Spleen (tissue), 11 donors: ENCODE measurements at regions not wholly inside any gene's neighbourhood (a gene's known extent, or its start where the extent isn't known, plus 50 kb on each side); places are given as distances from the start of the nearest gene placed in this dataset.

ENCODE experiments used
- DNase-seq: peaks from one replicate; pipeline ENCODE4 v3.0.0-alpha.2; 2020
- H3K27ac ChIP-seq, 8 donors: fragments of 200-600 bp; sonication (generic) in 7 of 8; 1 replicate in 4 of 8; 2 replicates in 4 of 8; pipeline versions ENCODE4 v1.5.0 to v1.8.0; 2016 to 2021; ENCODE audit warnings: inconsistent platforms in 4 of 8, mild to moderate bottlenecking in 4 of 8, moderate library complexity in 1 of 8
- H3K27me3 ChIP-seq, 7 donors: fragments of 200-600 bp; sonication (generic) in 6 of 7; replicated peaks in 1 of 7; 1 replicate in 4 of 7; 2 replicates in 3 of 7; pipeline versions ENCODE4 v1.5.0 to v1.8.0; 2016 to 2021; ENCODE audit warnings: inconsistent platforms in 3 of 7, mild to moderate bottlenecking in 1 of 7
- H3K36me3 ChIP-seq, 6 donors: fragments of 200-600 bp; sonication (generic) in 5 of 6; 1 replicate in 4 of 6; 2 replicates in 2 of 6; pipeline versions ENCODE4 v1.5.0 to v1.8.0; 2016 to 2021; ENCODE audit warnings: inconsistent platforms in 2 of 6
- H3K4me1 ChIP-seq, 6 donors: fragments of 200-600 bp; sonication (generic) in 5 of 6; 1 replicate in 3 of 6; 2 replicates in 3 of 6; pipeline versions ENCODE4 v1.5.0 to v1.8.0; 2016 to 2021; ENCODE audit warnings: inconsistent platforms in 3 of 6
- H3K4me3 ChIP-seq, 8 donors: fragments of 200-600 bp; sonication (generic) in 7 of 8; 1 replicate in 4 of 8; 2 replicates in 4 of 8; pipeline versions ENCODE4 v1.5.0 to v1.8.0; 2016 to 2021; ENCODE audit warnings: inconsistent platforms in 4 of 8, mild to moderate bottlenecking in 4 of 8, moderate library complexity in 2 of 8
- H3K9me3 ChIP-seq, 8 donors: fragments of 200-600 bp; sonication (generic) in 7 of 8; 1 replicate in 4 of 8; 2 replicates in 4 of 8; pipeline versions ENCODE4 v1.5.0 to v1.8.0; 2016 to 2021; ENCODE audit warnings: inconsistent platforms in 4 of 8
- POLR2A ChIP-seq, 3 donors: fragments of 450-650 bp; IDR thresholded peaks; one replicate each; pipeline ENCODE4 v1.5.1; 2017; ENCODE audit warnings: antibody characterized with exemption in 3 of 3, mild to moderate bottlenecking in 1 of 3
- POLR2AphosphoS5 ChIP-seq, 3 donors: sonication (generic); formaldehyde crosslinking; IDR thresholded peaks; one replicate each; pipeline ENCODE4 v1.5.1; 2017; ENCODE audit warnings: antibody characterized with exemption in 3 of 3
- WGBS, 5 donors: extraction: QIAGEN DNeasy Blood & Tissue Kit in 3 of 5; methylation state at CpG; one replicate each; pipeline versions ENCODE4 v1.1.5 to v1.1.7; 2013 to 2018; 5-methylcytosine and 5-hydroxymethylcytosine counted together
- intact Hi-C: fragments of 100-400 bp; cut with DNase I; formaldehyde crosslinking; loops from one replicate; pipeline ENCODE4 v1.15.0; 2023; ENCODE audit warnings: low total_unique reads
- TF ChIP-seq, protein P1 (sequence below), 11 experiments: fragments of 200-600 bp in 7 of 11; fragments of 450-650 bp in 4 of 11; sonication (generic) in 4 of 11; IDR thresholded peaks in 8 of 11; conservative IDR thresholded peaks in 3 of 11; 1 replicate in 7 of 11; 2 replicates in 4 of 11; pipeline versions ENCODE4 v1.4.0 to v1.8.0; 2016 to 2021; ENCODE audit warnings: antibody characterized with exemption in 11 of 11, inconsistent platforms in 4 of 11, mild to moderate bottlenecking in 1 of 11
- donor health status: healthy with polysubstance abuse.
- donor health status: DM: no; HTN: no; CAD: no; lungs with moderate emphysema.
- donor health status: DM: no; HTN: no; CAD: no.
- donor health status: Bipolar disorder and iron deficiency.
- donor health status: healthy.
- donor health status: DM: no; HTN: no; CAD: no.
- donor health status: DM: yes; HTN: yes; CAD: no.

DNA sequence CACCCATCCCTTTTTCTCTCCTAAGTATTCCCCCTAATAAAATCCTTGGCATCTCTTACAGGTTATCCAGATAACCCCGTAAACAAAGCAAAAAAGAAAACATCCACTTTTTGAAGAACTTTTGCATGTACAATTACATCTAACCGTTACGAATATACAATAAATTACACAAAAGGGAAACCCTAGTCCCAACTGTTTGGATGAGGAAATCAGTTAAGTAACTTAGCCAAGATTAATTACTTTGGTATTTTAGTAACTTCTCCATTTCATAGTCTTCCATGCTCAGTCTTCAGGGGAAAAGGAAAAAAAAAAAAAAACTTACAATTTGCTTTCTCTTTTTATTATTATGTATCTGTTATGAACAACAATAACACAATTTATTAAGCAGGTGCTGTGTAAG lies 212.9 kb downstream of the ACTL7B start:
- Histone ChIP-seq H3K36me3 (no peaks in the 10 kb centered on the region), H3K4me1 (no peaks in the 10 kb centered on the region), H3K27me3 (no peaks in the 10 kb centered on the region), H3K9me3 (no peaks in the 10 kb centered on the region), H3K4me3 (no peak overlapping the region), H3K27ac (no peak overlapping the region)
- WGBS, 5 donors = 38 to 61% (median 49%) methylated on average over 3 of the region's 3 CpGs
- intact Hi-C loops = no loop called here
- TF ChIP-seq POLR2A (IDR thresholded peaks at IDR 0.05) (no peak), POLR2AphosphoS5 (IDR thresholded peaks at IDR 0.05) (no peak)
- TF ChIP-seq, protein P1, sequence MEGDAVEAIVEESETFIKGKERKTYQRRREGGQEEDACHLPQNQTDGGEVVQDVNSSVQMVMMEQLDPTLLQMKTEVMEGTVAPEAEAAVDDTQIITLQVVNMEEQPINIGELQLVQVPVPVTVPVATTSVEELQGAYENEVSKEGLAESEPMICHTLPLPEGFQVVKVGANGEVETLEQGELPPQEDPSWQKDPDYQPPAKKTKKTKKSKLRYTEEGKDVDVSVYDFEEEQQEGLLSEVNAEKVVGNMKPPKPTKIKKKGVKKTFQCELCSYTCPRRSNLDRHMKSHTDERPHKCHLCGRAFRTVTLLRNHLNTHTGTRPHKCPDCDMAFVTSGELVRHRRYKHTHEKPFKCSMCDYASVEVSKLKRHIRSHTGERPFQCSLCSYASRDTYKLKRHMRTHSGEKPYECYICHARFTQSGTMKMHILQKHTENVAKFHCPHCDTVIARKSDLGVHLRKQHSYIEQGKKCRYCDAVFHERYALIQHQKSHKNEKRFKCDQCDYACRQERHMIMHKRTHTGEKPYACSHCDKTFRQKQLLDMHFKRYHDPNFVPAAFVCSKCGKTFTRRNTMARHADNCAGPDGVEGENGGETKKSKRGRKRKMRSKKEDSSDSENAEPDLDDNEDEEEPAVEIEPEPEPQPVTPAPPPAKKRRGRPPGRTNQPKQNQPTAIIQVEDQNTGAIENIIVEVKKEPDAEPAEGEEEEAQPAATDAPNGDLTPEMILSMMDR (IDR thresholded peaks at IDR 0.05 in 8 of 11, conservative IDR thresholded peaks at IDR 0.05 in 3 of 11) = no peak
- DNase-seq = no peak

DNA sequence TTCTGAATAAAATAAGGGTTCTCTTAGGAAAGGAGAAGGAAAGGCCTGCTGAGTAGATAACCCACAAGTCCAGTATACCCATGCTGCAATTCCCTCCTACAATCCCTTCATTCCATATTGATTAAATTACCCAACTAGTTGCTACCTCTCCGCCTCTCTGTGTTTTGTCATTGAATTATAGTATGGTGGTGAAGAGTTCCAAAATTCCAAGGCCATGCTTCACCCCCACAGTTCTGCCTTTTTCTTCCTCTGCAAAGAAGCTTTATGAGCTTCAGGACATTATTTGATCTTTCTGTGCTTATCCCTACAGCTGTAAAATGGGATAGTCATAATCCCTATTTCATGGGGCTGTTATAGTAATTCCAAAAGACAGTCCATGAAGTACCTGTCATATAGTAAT lies 215.6 kb downstream of the ACTL7B start:
- Histone ChIP-seq H3K4me3 (no peak overlapping the region), H3K36me3 (no peaks in the 10 kb centered on the region), H3K9me3 (no peaks in the 10 kb centered on the region), H3K27ac (no peak overlapping the region), H3K27me3 (no peaks in the 10 kb centered on the region), H3K4me1 (no peaks in the 10 kb centered on the region)
- 62 to 83% (median 77%) methylated on average over 1 of the region's 1 CpG for WGBS, 5 donors
- DNase-seq = no peak
- no peak for TF ChIP-seq POLR2A (IDR thresholded peaks at IDR 0.05)
- TF ChIP-seq POLR2AphosphoS5 (IDR thresholded peaks at IDR 0.05) = no peak
- TF ChIP-seq, protein P1 (IDR thresholded peaks at IDR 0.05 in 8 of 11, conservative IDR thresholded peaks at IDR 0.05 in 3 of 11) = no peak
- intact Hi-C loops = no loop called here

DNA sequence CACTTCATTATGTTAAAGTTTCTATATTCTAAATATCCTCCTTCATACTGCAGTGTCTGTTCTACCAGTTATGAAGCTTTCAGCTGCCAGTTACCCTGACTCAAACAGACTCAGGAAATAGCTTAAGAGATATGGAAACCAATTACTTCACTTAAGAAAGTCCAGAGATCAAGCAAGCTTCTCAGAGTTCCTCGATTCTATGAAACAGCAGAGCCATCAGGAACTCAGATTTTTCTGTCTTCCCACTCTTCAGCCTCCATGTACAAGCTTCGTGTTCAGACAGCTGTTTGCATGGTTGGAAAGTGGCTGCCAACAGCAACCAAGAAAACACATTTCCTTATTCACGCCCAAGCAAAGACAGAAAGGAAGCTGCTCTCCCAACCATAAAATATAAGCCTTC lies 216.1 kb downstream of the ACTL7B start:
- no peak overlapping the region for H3K4me3 ChIP-seq
- H3K4me1 ChIP-seq = no peaks in the 10 kb centered on the region
- no peak overlapping the region for H3K27ac ChIP-seq
- H3K36me3 ChIP-seq = no peaks in the 10 kb centered on the region
- no peak for DNase-seq
- H3K27me3 ChIP-seq = no peaks in the 10 kb centered on the region
- intact Hi-C loops = no loop called here
- TF ChIP-seq POLR2AphosphoS5 (IDR thresholded peaks at IDR 0.05) (no peak), POLR2A (IDR thresholded peaks at IDR 0.05) (no peak)
- TF ChIP-seq, protein P1 (IDR thresholded peaks at IDR 0.05 in 8 of 11, conservative IDR thresholded peaks at IDR 0.05 in 3 of 11) = no peak
- no peaks in the 10 kb centered on the region for H3K9me3 ChIP-seq
- 27 to 50% (median 36%) methylated on average over 3 of the region's 3 CpGs for WGBS, 5 donors

DNA sequence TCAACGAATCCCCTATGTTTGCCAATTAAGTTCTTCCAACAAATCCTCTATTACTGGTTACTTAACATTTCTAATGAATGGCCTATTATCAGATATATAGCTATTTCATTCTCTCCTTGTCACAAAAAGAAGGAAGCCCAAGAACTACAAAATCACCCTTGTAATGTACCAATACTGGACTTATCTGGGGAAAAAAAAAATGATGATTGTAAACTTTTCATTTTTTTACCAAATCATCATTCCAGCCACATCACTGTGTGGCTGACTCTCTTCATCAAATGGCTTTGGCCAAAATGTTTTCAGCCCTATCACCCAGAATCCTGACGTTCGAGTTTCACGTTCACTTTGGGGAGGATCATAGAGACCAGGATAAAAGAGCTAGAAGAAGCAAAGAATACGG lies 216.7 kb downstream of the ACTL7B start:
- no peak for DNase-seq
- Histone ChIP-seq H3K36me3 (no peaks in the 10 kb centered on the region), H3K9me3 (no peaks in the 10 kb centered on the region), H3K4me1 (no peaks in the 10 kb centered on the region), H3K27me3 (no peaks in the 10 kb centered on the region), H3K4me3 (no peak overlapping the region), H3K27ac (no peak overlapping the region)
- TF ChIP-seq, protein P1 (IDR thresholded peaks at IDR 0.05 in 8 of 11, conservative IDR thresholded peaks at IDR 0.05 in 3 of 11) = no peak
- no peak for TF ChIP-seq POLR2AphosphoS5 (IDR thresholded peaks at IDR 0.05)
- no peak for TF ChIP-seq POLR2A (IDR thresholded peaks at IDR 0.05)
- WGBS, 5 donors = 80 to 87% (median 86%) methylated on average over 5 of the region's 5 CpGs
- intact Hi-C loops = no loop called here
